NCI-H1436 (cell line): ENCODE measurements at regions not wholly inside any gene's neighbourhood (a gene's known extent, or its start where the extent isn't known, plus 50 kb on each side); places are given as distances from the start of the nearest gene placed in this dataset.
A peak's percentile ranks its signal among the peaks of the same experiment; 100 is the strongest.
"Not testable (repeated sequence)": the region's sequence is repeated elsewhere in the genome, so short reads cannot be mapped to it uniquely, and the experiment has no call there.

Experiments
- DNase-seq: peaks from one replicate; lab custom pipeline; 2025; lab: John Stamatoyannopoulos, UW

DNA sequence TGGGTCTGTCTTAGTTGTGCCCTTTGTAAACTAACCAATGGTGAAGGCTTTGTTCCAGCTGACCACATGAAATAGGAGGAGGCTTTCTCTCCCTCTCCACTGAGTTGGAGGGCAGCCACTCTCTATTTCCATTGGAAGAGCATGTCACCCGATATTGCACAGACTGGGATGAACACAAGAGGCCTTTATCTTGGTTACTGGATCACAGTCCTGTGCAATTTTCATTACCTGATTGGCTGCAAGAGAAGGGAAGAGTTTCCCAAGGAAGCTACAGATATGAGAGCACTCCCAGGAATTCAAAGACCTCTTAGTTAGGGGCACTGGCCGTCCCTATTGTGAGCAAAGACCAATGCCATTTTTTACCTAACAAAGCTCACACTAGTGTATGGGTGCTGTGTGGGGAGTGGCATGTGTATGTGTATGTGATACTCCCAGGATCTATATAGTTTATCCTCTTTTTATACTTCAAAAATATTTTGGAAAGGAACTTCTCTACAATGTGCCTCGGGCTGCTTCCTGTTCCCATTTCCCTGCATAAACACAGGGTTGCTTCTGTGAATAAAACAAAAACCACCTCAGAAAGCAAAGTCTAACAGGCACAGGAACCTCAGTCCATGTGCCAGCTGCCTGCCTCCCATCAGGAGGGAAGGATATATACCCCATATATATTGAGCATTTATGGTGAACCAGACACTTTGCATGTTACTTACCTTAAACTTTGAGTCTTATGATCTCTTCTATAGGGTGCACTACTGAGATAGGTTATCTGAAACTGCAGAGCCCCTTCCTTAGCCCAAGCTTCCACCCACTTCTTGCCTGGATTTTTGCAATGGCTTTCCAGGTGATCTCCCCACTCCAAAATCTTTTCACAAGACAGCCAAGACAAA, 126.5 kb downstream of the RASSF10 start:
- DNase-seq: no peak

DNA sequence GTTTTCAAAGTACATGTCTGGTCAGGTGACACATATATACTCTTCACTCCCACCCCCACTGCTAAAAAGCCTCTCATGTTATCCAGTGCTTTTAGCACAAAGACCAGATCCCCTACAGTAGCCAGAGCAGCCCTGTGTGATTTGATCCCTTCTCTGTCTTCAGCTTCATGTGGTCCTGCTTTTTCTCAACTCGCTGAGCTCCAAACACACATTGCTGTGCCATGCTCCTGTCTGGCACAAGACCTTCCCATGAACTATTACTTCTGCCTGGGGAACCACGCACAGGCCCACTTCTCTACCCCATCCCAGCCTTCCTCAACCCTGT, 127.1 kb downstream of the RASSF10 start:
- no peak for DNase-seq

DNA sequence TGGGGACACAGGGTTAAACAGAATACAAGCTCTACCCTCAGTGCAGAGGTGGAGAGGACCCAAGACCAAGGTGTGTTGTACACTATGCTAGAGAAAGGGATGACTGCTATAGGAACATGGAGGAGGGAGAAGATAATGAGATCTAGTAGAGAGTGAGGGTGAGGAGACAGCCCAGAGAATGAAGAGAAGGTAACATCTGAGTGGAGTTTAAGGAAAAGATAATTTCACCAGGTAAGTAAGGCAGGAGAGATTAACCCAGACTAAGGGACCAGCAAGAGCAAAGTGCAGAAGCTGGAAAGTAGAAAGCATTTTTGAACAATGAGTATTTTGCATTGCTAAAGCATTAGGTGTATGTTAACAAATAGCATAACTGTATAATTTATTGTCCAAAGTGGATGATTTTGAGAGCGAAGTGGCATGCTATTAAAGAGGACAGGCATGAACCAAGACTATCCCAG, 128.8 kb downstream of the RASSF10 start:
- no peak for DNase-seq

DNA sequence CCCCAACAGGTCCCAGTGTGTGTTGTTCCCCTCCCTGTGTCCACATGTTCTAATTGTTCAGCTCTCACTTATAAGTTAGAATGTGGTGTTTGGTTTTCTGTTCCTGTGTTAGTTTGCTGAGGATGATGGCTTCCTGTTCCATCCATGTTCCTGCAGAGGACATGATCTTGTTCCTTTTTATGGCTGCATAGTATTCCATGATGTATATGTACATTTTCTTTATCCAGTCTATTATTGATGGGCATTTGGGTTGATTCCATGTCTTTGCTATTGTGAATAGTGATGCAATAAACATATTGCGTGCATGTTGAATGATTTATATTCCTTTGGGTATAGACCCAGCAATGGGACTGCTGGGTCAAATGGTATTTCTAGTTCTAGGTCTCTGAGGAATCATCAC, 130.0 kb downstream of the RASSF10 start:
- not testable (repeated sequence) for DNase-seq

DNA sequence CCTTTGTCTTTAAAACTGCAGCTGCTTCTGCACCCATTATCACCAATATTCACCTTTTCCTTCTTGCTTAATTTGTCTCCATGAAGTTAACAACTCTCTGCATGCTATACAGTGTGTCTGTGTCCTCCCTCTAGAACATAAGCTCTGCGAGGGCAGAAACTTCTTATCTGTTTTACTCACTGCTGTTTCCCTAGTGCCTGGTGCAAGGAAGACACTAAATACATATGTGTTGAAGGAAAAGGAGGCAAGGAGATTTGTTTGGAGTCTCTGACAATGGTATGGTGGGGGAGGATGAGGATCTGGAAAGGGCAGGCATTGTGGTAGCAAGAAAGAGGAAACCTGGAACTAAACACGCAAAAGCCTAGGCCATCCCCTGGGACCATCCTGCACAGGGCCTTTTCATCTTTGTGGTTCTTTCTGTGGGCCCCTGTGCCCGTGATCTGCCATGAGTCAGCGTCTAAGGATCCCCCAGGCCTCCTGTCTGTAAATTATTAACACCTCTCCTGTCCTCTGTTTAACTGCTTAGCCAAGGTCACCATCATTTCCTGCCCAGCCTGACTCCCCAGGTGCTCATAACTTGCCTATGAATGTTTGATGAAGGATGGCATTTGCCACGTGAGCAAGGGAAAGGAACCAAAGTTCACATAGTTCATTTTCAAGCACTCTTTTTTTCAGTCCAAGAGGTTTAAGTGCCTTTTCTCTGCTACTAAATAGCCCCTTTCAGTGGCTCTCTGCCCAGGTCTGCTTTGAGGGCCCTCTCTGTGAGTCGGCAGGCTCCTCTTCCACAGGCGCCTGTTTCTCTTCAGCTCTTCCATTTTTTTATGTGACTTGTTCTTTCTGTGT, 131.1 kb downstream of the RASSF10 start:
- DNase-seq: peak; percentile 31

DNA sequence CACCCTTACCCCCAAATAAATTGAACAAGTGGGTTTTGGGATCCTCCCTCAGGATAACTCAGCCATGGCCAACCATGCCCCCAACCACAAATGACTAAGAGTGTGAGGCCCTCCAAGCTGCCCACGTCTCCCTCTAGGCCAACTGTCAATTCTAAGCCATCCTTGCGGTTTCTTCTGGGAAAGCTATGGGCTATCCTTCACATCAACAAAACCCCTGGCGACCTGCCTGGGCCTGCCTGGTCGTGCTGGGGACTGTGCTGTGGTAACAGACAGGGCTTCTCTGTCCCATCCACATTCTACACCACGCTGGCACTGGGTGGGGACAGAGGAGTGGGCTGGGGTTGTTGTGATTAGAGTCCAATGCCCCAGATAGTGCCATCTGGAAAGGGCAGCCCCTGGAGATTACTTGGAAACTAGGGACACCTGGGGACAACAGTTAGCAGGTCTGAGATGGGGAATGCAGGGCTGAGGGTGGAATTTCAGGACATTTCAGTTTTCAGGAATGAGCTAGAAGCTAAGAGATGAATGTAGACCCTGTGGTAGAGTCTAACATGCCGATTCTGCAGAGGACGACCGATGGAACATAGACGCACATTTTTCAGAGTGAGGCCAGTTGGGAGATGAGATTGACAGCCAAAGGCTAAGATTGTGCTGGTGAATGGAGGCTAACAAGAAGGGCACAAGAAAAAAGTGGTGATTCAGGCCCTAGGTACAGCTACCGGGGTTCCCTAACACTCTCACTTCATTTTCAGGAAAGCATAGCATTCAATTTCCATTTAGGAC, 131.9 kb downstream of the RASSF10 start:
- DNase-seq: no peak

DNA sequence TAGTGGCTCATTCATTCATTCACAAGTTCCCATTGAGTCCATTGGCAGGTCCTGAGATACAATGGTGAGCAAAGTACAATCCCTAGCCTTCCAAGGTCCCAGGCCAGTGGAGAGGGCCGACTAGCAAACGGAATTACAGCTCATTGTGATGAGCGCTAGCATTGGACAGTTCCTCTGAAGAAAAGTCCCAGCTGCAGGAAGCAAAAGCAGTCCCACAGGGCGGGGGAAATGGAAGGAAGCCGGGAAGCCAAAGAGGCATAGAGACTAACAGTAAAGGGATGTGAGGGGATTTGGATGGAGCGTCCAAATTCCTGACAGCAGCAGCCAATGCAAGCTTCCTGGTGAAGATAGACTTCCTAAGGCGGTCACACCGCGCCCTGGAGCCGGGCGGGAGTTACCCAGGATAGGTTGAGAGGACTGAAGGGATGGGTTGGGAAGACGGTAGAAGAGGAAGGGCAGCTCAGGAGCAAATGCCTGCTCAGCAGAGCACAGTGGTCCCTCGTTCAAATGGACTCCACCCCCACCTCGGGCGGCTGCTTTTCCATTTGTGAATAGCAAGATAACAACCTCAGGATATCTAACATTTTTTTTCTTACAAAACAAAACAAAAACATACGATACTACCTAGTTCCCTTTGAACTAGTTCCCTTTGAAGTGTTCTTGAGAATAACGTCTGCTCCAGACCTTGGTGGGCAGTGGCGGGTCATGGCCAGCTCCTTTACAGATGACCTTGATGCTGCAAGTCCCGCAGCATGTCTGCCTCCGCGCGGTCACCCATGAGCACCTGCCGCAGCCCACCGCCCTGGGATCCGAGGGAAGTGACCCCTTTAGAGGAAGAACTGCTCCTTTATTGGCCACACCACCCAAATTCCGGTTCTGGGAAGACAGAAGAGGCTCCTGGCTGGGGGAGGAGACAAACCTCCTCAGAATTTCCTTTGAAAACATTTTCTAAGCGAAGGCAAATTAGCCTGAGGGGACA, 132.9 kb downstream of the RASSF10 start:
- no peak for DNase-seq

DNA sequence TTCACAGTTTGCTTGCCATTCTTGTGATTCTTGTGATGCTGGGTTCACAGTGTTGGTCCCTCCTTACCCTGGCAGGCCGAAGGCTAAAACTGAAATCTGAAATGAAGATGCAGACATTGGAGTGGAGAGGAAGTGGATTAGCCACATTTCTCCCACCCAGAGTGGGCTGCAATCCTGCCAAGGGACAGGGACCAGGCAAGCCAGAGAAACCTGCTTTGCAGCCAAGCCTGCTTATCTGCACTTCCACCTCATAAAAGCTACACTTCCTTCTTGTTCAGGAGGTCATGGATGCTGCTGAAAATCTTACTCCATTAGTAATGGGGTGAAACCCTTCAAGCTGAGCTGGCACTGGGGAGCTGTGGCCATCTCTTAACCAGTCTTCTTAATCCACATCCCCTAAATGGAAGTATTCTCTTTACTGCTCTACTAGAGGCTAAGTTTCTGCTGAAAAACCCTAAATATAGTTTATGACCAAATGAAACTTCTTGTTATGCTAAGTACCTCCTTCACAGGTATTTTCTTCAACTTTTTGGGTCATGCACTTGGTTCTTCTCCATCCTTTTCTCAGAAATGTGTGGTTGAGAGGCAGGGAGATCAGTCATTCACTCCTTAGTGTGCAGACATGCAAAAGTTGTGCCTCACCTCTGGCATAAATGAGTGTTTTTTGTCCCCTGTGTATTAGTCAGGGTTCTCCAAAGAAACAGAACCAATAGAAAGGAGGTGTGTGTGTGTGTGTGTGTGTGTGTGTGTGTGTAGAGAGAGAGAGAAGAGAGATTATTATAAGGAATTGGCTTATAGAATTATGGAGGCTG, 133.9 kb upstream of the BMAL1 start:
- DNase-seq: no peak

DNA sequence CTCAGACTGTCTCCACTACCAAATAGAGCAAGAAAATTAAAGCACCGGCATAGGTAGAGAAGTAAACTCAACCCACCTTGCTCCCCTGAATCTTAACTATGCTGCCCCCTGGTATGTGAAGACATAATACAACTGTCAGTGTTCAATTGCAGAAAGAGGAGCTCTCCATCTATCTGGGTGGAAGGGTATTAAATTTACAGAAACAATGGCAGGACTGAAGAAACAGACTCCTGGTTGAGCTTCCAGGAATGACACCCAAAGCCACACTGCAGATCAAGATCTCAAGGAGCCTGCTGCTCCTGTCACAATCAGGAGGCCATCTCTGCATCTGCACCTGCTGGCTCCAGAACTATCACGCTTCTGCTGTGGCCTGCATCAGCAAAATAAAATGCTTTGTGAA, 132.1 kb upstream of the BMAL1 start:
- peak; percentile 31 for DNase-seq

DNA sequence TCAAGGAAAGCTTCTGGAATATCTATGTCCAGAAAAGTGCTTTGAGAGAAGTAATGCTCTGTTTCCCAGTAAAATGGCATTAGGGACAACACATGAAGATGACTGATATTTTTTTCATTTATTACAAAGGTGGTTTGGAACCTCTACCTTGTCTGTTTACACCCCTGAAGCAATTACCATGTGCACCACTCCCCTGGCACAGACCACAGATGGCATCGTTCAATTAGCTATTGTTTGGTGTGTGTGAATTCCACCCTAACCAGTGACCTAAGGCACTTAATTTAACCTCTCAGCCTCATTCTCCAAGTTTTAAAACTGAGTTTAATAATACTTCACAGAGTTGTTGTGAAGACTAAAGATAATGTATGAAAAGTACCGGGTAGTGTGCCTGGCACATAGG, 127.6 kb upstream of the BMAL1 start:
- no peak for DNase-seq

DNA sequence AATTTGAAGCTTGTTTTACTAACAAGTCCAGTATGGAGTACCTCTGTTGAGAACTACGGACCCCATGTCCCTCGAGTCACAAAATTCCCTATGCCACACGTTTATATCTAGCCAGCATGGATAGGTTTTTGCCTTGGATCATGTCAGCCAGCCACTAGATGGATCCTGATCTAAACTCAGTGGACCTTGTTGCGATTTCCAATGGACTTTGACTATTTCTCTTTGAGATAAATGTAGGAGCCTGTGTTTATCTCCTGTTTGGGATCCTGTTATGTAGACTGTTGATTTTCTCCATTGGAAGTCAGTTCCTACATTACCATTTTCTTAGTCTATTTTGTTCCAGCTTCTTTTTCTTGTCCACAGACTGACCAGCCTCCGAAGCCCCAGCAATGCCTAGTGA, 127.1 kb upstream of the BMAL1 start:
- no peak for DNase-seq

DNA sequence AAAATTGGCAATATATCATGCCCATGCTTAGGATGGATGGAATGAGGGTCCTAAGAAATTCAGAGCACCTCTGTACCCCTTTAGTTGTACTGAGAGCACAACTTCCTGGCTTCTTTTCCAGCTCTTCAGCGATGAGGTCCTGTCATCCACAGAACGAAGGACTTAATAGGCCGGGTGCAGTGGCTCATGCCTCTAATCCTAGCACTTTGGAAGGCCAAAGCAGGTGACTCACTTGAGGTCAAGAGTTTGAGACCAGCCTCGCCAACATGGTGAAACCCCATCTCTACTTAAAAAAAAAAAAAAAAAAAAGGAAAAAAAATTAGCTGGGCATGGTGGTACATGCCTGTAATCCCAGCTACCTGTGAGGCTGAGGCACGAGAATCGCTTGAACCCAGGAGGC, 125.3 kb upstream of the BMAL1 start:
- no peak for DNase-seq

DNA sequence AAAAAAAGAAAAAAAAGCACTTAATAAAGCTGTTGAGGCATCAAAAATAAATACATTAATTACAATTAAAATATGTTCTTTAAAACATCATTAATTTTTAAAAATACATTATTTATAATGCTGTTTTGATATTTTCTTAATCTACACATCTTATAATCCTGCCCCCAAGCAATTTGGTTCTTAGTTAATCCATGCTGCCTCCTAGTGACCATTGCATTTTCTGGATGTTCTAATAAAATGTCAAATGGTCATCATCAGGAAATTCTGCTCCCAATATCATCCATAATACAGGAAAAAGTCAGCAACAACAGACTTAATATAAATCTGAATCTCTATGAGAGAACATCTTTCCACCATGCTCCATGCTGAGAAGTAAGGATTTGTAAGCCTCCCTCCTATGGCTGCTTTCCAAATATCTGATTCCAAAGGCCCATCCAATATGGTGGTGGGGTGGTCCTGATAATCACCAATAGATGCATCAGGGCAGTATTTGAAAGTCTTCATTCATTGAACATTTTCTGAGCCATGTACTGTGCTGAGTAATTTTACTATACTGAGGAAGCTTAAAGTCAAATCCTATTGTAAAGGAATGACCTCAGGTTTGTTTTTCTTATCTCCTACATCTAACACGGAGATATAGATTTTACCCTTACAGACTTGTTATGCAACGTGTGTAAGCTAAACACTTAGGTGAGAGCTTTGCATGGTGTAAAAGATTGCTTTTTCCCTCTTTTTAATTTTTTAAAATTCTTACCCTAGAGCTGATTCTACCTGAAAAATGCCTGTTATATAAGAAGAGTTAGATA, 124.7 kb upstream of the BMAL1 start:
- no peak for DNase-seq

DNA sequence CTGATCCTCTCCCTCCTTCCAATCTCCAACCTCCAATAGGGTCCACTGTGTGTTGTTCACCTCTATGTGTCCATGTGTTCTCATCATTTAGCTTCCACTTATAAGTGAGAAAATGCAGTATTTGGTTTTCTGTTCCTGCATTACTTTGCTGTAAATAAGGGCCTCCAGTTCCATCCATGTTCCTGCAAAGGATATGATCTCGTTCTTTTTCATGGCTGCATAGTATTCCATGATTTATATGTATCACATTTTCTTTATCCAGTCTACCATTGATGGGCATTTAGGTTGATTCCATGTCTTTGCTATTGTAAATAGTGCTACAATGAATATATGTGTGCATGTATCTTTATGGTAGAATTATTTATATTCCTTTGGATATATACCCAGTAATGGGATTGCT, 123.2 kb upstream of the BMAL1 start:
- not testable (repeated sequence) for DNase-seq

DNA sequence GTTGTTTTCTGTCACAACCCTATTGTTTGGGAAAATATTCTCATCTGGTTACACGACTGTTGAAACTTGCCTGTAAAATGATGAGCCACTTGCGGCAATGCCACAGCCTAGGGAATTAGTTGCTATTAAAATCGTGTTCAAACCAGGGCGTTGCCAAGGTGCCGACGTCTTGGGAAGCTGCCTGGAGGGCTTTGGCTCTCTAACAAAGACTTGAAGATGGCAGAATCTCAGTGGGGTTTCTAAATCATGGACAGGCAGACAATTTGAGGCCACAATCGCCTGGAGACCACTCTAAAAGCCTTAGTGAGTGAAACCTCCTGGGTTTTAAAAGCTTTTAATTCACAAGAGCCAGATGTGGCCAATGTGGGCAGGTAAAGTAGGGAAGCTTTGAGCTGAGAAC, 117.2 kb upstream of the BMAL1 start:
- DNase-seq: peak; percentile 32

DNA sequence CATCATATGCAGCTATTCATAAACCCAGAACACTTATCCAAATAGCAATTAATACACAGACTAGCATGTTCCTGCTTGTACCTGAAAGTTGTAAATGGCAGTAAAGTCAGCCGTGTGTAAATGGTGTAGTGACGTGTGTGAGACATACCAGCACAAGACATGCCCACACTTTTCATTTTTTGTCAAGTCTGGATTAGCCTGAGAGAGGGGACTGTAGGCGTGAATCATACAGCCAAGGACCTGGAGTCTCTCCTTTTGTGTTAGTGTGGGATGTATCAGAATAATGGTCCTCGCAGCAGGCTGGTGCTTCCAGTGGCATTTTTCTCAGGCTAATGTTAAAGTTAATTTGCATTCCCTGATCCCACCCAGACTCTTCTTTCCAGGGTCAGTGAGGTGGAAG, 116.8 kb upstream of the BMAL1 start:
- no peak for DNase-seq

DNA sequence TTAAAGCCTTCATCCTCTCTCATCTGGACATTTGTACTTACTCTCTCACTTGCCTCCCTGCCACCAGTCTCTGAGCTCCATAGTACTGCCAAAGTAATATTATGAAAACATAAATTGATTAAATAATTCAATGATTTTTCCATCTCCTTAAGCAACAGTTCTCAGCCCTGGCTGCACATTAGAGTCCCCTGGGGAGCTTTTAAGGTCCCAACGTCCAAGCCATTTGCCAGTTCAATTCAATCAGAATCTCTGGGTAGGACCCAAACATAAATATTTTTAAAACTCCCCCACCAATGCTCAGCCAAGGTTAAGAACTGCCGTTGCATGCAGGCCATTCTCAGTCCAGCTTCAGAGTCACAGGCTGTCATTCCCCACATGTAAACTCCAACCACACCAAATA, 114.4 kb upstream of the BMAL1 start:
- no peak for DNase-seq

DNA sequence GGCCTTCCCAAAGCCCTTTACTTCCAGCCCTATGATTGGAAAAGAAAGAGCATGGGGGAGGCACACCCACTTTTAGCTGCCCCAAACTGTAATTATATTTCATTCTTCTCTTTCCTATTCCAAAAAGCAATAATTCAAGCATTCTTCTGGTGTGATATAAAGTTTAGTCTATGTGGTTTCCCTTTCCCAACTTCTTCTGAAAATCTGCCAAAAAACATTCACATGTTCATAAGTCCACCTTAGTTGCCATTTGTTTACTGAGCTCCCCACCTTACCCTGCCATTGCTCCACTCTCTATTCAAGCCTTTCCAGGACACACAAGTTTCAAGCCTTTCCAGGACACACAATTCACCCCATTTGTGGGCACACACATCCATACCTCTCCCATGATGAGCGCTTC, 111.6 kb upstream of the BMAL1 start:
- no peak for DNase-seq

DNA sequence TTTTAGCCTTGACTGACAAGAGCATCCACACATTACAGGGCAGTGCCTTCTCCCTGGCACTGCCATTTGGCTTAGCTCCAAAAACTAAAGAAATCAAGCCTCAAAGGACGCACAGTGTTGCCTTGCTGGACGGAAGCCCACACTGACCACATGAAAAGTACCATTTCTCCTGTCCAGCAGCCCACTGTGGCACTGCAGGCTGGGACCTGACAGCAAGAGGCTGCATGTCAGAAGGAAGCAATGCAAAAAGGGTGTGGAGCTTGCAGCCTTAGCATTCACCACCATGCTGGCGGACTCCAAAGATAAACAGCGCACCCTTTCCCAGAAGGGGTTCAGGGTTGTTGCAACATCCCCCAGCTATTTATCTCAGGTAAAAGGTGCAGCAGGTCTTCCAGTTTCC, 109.3 kb upstream of the BMAL1 start:
- DNase-seq: no peak

DNA sequence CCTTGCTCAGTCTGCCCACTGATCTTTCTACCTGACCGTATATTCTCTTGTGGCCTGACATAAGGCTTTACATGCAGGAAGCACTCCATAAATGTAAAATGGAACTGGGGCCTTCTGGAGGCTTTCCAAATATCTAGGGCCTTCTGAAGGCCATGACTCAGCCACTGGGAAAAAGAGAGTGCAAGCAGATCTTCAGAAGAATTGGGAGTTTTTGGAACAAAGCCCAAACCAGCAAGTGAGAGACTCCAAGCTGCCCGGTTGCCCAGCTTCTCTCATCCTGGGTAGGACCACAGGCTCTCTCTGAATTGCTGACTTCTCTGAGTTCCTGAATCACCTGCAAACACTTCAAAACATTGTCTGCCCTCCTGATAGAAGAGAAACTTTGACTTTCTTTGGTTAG, 107.9 kb upstream of the BMAL1 start:
- no peak for DNase-seq
